HG03039 (cell line): ENCODE measurements at regions not wholly inside any gene's neighbourhood (a gene's known extent, or its start where the extent isn't known, plus 50 kb on each side); places are given as distances from the start of the nearest gene placed in this dataset.
A peak's percentile ranks its signal among the peaks of the same experiment; 100 is the strongest.

ENCODE experiments used
- ATAC-seq: cut with Tn5 transposase; IDR thresholded peaks from one replicate; pipeline ENCODE4 v1.9.1; 2021; ENCODE audit warnings: mild to moderate bottlenecking, moderate library complexity; ENCODE audit not compliant: unreplicated experiment

DNA sequence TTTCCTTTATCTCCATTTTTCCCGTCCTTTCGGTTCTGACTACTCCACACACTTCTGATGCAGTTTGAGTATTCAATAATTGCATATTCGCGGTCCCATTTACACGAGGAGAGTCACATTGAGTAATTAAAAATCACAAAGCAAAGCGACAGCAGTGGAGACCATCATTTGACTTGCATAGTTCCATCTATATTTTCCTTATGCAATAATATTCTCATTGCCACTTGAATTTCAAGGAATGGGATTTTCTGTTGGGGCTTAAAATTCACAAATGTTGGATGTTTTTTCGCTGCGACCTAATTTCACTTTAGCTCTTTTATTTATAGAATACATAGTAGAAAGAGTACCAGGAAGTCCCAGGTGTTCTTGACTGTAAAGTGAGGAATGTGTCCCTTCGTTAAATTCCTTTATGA lies 186.8 kb downstream of the ZEB2 start:
- no peak for ATAC-seq

DNA sequence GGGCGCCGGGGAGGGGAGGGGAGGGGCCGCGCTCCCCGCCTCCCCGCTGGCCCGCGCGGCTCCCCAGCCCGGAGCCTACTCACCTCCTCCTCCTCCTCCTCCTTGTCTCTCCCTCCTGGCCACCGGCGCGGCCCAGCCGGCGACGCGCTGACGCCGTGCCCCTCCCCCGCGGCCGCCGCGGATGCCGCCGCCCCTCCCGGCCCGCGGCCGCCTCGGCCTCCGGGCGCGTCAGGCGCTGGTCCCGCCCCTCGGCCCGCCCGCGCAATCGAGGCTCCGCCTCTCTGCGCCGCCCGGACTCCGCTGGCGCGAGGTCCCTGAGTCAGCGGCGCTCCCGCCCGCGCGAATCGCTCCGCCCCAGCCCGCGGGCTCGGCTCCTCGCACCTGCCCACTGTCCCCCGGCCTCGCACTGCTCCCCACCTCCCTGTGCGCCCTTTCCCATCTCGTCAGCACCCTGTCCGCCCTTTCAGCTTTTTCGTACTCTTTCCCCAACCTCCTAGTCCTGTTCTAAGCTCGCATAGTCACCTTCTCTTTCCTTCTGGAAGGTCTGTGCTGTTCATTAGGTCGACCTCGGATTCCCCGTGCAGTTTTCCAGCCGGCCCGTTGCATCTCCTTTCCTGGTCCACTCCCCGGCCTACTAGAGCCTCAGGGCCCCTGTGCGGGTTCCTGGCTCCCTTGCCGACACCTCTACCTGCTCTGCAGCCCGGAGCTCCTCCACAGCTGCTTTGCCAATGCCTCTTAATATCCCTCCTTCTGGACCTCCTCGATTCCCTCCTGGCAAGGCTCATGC lies 187.4 kb downstream of the ZEB2 start:
- ATAC-seq: peak; percentile 93

DNA sequence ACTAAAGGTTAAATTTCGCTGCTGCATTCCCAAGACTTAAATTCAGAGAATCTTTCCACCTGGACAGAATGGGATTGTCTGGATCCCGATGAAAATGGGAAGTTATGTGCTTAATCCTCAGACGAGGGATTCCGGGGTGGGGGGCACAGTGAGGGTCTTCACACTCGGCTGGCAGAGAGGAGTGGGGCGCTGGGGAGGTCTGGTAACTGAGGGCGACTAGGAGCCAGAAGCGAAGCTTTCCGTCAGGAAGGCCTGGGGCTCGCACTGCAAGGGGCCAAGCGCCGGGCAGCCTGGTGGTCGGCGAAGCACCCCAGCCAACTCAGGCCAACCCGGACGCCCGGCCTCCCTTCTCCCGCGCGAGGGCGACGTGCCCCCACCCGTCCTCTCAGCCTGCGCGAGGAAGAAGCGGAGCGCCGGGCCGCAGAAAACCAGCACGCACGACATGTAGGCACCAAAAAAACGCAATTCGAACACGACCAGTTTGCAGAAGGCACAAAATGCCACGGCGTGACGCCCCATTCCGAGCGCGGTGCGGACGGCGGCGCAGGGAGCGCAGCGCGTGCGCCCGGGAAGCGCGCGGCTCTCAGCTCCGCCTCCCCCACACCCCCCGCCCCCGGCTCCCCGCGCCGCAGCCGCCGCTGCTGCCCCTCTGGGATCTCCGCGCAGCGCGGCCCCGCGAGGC lies 188.1 kb downstream of the ZEB2 start:
- peak; percentile 33 for ATAC-seq

DNA sequence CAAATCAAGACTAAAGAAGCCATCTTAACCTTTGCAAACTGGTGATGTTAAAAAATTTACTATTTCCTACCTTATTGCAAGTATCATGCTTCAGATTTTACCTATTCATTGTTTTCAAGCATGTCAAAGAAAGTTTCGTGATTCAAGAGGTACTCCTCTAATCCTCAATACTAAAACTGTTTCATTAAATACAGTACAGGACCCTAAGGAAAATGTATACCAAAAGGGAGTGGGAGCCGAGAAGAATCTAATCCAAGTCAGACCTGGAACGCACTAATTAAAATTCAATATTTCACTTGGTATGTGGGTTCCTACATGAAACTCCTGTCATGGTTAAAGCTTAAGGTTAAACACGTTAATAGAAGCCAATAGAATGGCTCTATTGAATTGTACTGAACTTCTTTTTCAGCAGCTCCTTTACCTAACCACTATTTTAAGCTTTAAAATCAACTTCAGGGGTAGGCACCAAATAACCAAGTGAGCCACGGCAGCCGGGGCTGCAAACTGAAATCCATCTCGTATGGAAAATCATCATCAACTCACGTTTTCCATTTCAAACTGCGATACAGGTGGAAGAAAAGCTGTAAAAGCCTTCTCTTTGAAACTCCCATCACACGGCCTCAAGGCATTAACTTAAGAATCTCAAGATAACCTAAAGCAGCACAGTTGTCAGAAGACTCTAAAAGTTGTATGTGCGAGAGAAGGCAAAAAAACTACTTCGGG lies 188.8 kb downstream of the ZEB2 start:
- no peak for ATAC-seq

DNA sequence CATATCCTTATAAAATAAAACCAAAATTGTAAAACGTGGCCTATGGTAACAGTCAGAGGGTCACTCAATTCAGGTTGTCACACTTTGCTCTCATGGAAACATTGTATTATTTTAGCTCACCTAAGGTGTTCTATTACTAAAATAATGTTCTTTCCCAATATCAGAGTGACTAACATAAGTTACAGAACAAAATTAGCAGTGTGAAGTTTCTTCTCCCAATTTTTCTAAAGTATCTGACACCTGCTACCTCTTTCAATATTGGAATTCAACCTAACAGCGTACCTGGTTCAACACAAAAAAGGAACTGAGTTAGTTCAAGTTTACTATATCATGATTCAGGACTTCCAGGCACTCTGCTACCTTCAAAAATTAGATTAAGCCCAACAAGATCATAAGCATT lies 190.4 kb downstream of the ZEB2 start:
- no peak for ATAC-seq

DNA sequence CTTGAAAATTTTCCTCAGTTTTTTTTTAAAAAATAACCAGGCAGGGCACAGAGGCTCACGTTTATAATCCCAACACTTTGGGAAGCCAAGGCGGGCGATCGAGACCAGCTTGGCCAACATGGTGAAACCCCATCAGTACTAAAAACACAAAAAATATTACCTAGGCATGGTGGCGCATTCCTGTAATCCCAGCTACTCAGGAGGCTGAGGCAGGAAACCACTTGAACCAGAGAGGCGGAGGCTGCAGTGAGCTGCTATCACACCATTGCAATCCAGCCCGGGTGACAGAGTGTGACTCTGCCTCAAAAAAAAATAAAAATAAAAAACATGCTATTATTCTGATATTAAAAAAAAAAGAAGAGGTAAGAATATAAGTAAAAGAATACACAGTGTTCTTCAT lies 191.0 kb downstream of the ZEB2 start:
- ATAC-seq: no peak

DNA sequence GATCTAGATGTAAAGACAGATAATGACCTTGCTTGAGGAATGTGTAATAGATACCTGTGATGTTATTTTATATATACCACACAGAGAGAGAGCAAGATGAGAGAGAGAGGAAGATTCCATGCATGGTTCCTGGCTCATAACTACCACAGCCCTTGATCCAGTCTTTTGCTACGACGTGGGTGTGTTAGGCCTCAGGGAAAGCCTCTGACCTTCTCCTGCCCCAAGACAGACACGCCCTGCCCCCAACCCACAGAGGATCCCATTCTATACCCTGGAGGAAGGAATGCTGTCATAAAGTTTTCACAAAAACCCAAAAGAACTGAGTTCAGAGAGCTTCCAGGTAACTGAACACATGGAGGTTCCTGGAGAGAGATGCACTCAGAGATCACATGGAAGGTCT lies 193.1 kb downstream of the ZEB2 start:
- ATAC-seq: no peak

DNA sequence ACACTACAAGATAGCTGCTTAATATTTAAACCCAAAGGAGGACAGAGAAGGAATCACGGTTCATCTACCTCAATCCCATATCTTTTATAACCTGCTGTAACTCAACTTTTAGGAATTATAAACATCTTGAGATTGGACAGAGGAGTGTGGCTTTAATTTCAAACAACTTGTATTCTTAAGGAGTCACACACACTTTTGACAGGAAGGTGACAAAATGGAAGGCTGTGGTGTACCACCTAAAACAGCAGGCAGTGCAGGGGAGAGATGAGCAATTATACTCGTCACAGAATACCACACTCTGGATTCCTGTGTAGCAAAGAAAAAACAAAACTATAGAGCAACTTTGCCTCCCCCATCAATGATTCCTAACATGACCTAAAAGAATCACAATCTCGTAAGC lies 194.8 kb downstream of the ZEB2 start:
- peak; percentile 45 for ATAC-seq

DNA sequence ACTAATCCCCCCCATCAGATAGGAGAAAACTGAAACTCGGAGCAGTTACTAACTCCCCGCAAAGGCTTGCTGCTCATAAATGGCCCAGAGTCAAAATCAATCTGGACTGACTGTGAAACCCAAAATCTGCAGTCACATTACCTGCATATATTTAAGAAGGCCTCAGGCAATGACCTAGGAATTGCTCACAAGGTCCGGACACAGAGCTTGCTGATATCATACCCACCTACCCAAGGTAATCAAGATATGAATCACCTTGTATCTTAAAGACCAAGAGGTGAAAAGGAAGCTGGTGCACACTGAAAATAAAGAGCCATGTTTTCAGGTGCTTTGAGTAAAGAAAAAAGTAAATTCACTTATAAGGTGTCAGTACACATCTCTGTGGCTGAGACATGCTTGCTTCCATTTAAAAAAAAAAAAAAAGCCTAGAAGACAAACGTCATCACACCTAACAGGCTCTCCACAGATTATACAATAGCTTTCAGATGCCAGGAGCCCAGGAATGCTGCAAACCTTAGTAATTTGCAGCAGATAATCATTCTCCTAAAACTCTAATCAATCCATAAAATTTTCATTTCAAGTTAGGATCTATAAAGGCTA lies 195.4 kb downstream of the ZEB2 start:
- peak; percentile 32 for ATAC-seq

DNA sequence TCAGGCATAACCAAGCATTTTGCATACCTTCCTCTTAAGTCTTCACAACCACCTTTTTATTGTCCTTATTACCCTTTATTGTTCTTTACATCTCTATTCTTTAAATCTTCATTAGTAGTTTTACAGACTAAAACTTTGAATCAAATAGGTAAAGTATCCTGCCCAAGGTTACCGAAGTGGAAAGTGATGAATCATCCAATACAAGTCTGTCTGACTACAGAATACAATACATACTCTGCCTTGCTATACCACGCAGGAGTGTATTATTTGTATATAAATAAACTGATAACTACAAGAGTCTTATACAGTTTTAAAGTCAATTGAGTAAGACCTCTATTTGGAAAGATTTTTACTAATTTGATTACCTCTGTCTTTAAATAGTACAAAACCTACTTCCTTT lies 196.0 kb downstream of the ZEB2 start:
- peak; percentile 50 for ATAC-seq

DNA sequence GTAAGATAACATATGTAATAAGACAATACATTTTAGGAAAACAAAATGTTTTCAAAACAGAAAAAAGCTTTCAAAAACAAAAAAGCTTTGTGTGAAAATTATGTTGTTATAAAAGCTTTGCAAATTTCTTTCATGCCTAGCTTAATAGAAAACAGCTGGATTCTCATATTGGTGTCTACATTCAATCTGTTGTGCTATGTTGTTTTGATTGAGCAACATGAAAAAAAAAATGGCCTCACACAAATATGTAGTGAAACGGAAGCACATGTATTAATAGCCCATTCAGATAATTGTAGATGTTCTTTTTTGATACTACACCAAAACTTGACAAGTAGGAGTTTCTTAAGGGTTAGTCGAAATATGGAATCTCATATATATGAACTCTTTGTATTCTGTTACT lies 197.5 kb downstream of the ZEB2 start:
- no peak for ATAC-seq

DNA sequence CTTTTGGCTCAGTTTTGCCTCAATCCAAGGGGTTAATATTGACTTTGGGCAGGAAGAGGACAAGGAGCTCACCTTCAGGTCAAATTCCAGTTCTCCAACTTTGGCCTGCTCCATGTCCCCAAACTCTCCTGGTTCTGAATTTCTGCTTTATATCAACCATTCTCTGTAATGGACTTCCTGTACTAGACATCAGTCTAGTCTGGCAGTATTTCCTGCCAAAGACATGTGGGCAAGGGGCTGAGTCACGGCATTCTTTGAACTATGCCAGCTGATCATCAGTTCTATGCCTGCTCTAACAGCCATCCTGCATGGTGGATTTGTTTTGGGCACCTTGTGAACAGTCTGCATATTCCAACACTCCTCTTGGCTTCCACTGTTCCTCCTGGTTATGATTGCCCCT lies 199.4 kb downstream of the ZEB2 start:
- no peak for ATAC-seq

DNA sequence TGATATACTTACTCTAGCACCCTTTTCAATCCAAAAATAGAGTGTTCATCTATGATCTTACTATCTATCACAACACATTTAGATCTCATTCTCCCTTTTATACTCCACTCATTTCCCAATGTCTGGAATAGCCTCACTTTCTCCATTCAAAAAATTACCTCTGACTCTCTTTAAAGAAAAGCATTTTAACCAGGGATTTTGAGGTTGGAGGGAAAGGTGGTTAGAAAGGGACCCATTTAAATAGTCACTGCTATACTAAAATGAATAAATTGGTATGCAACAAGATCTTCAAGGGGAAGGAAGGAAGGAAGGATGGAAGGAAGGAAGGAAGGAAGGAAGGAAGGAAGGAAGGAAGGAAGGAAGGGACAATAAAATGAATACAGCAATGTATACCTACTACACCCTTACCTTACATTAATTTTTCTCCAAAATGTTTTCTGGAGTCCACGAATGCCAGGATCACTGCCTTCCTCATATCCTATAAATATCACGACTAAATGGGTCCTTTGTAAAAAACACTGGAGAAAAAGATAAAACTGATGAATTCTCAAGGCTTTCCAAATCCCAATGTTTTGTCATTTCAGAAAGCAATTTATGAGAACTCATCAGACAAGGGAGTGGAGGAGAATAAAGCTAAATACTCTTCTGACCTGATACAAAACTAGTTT lies 202.7 kb downstream of the ZEB2 start:
- ATAC-seq: no peak

DNA sequence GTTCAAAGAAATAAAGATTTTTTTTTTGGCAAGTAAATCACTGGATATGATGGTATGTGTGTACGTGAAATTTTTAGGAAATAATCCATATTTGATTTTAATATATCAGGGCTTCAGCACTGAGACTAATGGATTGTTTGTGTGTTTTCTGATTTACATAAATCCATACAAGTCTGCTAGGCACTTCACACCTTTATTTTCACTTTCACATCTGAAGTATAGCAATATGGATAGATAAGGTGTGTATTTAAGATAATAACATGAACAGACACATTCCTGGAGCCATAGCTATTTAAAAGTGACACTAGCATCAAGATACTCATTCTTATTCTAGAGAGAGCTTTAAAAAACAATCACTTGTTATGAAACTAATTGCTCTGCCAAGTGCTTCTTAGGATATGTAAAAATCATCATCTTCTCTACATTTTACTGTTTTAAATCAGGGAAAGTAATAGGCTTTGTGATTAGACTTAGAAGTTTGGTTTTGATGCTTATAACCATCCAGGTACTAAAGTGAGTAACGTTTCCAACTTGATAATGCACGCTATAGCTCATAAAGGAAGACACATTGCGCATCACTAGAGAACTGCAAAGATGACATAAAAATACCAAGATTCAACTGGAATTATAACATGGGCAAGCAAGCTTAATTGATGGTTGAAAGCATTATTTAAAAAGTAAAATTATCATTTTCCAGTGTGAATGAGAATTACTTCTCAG lies 208.9 kb downstream of the ZEB2 start:
- ATAC-seq: no peak

DNA sequence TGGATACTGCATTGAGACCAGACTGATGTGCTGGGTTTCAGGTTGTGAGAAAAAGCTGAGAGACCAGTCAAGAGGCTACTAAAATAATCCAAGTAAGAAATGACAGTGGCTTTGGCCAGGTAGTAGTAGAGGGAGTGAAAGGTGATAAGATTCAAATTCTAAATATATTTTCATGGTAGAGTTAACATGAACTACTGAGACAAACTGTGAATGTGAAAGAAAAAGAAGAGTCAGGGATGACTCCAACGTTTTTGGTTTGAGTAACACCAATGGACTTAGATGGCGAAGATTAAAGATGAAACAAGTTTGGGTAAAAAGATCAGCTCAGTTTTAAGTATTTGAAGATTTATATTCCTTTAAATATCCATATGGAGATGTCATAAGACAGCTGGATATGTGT lies 209.4 kb downstream of the ZEB2 start:
- ATAC-seq: no peak

DNA sequence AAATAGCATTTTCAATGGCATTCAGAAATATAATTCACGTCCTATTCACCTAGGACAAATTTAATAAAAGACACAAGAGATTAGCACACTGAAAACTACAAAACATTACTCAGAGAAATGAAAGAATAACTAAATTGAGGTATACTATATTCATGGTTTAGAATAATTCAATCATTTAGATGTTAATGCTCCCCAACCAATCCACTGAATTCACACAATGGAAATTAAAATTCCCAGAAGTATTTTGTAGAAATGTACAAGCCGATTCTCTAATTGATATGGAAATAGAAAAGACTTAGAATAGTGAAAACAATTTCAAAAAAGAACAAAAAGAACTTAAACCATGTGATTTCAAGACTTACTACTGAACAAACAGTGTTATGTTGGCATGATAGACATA lies 212.2 kb downstream of the ZEB2 start:
- no peak for ATAC-seq

DNA sequence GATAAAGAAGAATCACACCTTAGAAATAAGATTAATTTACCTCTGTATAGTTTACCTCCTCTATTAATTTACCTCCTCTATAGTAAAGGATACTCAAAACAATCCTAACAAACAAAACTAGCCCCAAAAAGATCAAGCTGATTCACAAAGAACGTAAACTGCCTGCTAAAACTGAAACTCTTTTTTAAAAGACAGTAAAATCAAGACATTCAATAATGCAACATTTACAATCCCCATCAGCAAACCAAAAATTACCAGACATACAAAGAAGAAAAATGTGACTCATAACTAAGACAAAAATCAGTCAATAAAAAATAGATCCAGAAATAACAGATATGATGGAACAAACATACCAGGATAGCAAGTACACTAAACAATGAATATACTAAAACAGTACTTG lies 215.7 kb downstream of the ZEB2 start:
- ATAC-seq: no peak

DNA sequence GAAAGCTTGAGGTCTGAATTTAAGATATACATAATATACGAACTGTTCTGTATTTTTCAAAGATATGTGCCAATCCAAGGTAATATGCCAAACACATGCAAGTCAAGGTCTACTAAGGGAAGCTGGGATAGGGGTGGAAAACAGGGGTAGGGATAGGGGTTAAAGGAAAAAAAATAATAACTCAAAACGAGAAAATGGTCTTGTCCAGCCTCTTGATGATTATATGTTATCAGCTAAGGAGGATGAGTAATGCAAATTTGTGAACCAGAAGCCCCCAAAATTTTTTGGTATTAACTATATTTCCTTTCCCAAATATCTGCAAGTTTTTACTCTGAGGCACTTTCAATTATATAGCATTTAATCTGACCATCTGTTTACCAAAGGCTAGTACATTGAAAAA lies 219.3 kb downstream of the ZEB2 start:
- ATAC-seq: no peak

DNA sequence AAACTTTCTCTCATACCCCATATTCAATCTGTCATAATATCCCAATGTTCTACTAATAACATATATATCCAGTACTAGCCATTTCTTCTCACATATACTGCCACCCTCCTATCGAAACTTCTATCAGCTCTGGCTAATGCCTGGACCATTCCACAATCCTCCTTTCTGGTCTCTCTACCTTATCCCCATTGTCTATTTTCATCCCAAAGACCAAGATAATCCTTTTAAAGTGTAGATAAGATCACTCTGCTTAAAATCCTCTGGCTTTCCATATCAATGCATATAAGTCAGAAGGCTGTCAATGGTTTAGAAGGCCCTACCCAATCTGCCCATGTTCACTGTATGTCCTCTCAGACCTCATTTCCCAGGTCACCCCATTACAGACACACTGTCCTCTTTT lies 229.6 kb downstream of the ZEB2 start:
- no peak for ATAC-seq

DNA sequence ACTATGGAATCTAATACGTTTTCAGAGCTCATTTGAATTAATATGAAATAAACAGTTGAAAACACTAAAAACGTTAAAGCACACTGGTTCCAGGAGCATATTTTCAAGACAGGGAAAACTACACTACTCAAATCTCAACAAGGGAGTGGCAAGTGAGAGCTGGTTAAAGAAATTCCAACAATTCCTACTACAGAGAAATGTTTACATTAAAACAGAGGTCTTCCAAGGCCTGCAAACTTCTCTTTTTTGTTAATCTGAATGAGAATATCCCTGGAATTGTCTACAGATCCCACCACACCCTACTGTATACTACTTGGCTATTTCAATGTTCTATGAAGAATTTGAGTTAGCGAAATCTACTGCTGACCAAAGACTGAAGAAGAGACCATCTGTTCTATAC lies 231.5 kb downstream of the ZEB2 start:
- no peak for ATAC-seq
